GM12891 (cell line): ENCODE measurements at regions not wholly inside any gene's neighbourhood (a gene's known extent, or its start where the extent isn't known, plus 50 kb on each side); places are given as distances from the start of the nearest gene placed in this dataset.
"Not testable (repeated sequence)": the region's sequence is repeated elsewhere in the genome, so short reads cannot be mapped to it uniquely, and the experiment has no call there.

ENCODE experiments used
- DNase-seq: peaks from one replicate; pipeline ENCODE4 v3.0.0; 2011; ENCODE audit warnings: low spot score; ENCODE audit not compliant: insufficient read length
- FAIRE-seq: peaks from 2 replicates; lab custom pipeline; 2011; peaks lifted over from hg19 to GRCh38; lab: Jason Lieb, UNC
- PAX5 ChIP-seq: IDR thresholded peaks from 2 replicates; pipeline ENCODE4 v1.6.1; 2011; ENCODE audit warnings: low read length, moderate library complexity, mild to moderate bottlenecking; ENCODE audit not compliant: insufficient read depth, severe bottlenecking
- POLR2A ChIP-seq: IDR thresholded peaks from 2 replicates; pipeline ENCODE4 v1.6.1; 2011; ENCODE audit warnings: low read depth, low read length, control low read depth
- POLR2AphosphoS5 ChIP-seq: IDR thresholded peaks from 2 replicates; pipeline ENCODE4 v1.6.1; 2011; ENCODE audit warnings: low read depth, low read length, control low read depth
- POU2F2 ChIP-seq: IDR thresholded peaks from 2 replicates; pipeline ENCODE4 v1.6.1; 2011; ENCODE audit warnings: low read depth, mild to moderate bottlenecking, control low read depth, low read length, moderate library complexity
- SPI1 ChIP-seq: IDR thresholded peaks from 2 replicates; pipeline ENCODE4 v1.6.1; 2011; ENCODE audit warnings: low read depth, low read length, control low read depth
- TAF1 ChIP-seq: IDR thresholded peaks from 2 replicates; pipeline ENCODE4 v1.6.1; 2011; ENCODE audit warnings: low read depth, low read length, control low read depth

GRCh38 chr18:66300141-66300540, 303.7 kb downstream of the CDH19 start:
- TF ChIP-seq POLR2A: no peak
- TF ChIP-seq TAF1: no peak
- no peak for TF ChIP-seq POU2F2
- TF ChIP-seq PAX5: no peak
- TF ChIP-seq SPI1: no peak
- TF ChIP-seq POLR2AphosphoS5: no peak
- DNase-seq (no peak), FAIRE-seq (no peak)

- TF ChIP-seq TAF1 (no peak), PAX5 (no peak), POLR2A (no peak), POLR2AphosphoS5 (no peak), POU2F2 (no peak), SPI1 (no peak)
- DNase-seq (no peak), FAIRE-seq (no peak)
Measured at GRCh38 chr18:66280470-66280869, 323.4 kb downstream of the CDH19 start.

- DNase-seq (no peak), FAIRE-seq (no peak)
- no peak for TF ChIP-seq SPI1
- TF ChIP-seq POLR2A: no peak
- TF ChIP-seq PAX5: no peak
- TF ChIP-seq POLR2AphosphoS5: no peak
- TF ChIP-seq POU2F2: no peak
Measured at GRCh38 chr18:66271962-66272361, 331.9 kb downstream of the CDH19 start.

GRCh38 chr18:66264130-66264529, 339.8 kb downstream of the CDH19 start:
- no peak for DNase-seq
- no peak for FAIRE-seq
- TF ChIP-seq POLR2A (no peak), SPI1 (no peak), POU2F2 (no peak), TAF1 (no peak)

GRCh38 chr18:66254121-66254520, 349.8 kb downstream of the CDH19 start:
- DNase-seq: no peak
- no peak for FAIRE-seq
- TF ChIP-seq PAX5: no peak
- no peak for TF ChIP-seq SPI1
- TF ChIP-seq POLR2AphosphoS5: no peak
- no peak for TF ChIP-seq TAF1
- TF ChIP-seq POU2F2: no peak
- no peak for TF ChIP-seq POLR2A

- no peak for TF ChIP-seq TAF1
- no peak for TF ChIP-seq SPI1
- TF ChIP-seq POU2F2: no peak
- TF ChIP-seq PAX5: no peak
- no peak for TF ChIP-seq POLR2A
- no peak for TF ChIP-seq POLR2AphosphoS5
- DNase-seq (no peak), FAIRE-seq (no peak)
Measured at GRCh38 chr18:66252703-66253102, 351.2 kb downstream of the CDH19 start.

GRCh38 chr18:66235206-66235605, 368.7 kb downstream of the CDH19 start:
- no peak for TF ChIP-seq SPI1
- TF ChIP-seq PAX5: no peak
- TF ChIP-seq POU2F2: no peak
- TF ChIP-seq POLR2A: no peak
- TF ChIP-seq POLR2AphosphoS5: no peak
- TF ChIP-seq TAF1: no peak
- DNase-seq (no peak), FAIRE-seq (no peak)

- DNase-seq: no peak
- no peak for FAIRE-seq
- no peak for TF ChIP-seq TAF1
- TF ChIP-seq PAX5: no peak
- no peak for TF ChIP-seq POLR2AphosphoS5
- no peak for TF ChIP-seq POLR2A
Measured at GRCh38 chr18:66226782-66227181, 377.1 kb downstream of the CDH19 start.

GRCh38 chr18:66223317-66223716, 380.6 kb downstream of the CDH19 start:
- not testable (repeated sequence) for DNase-seq, FAIRE-seq

- TF ChIP-seq POLR2A (no peak), POLR2AphosphoS5 (no peak), TAF1 (no peak), PAX5 (no peak), SPI1 (no peak)
- no peak for FAIRE-seq
Measured at GRCh38 chr18:66222174-66222573, 381.7 kb downstream of the CDH19 start.

GRCh38 chr18:66219817-66220216, 384.1 kb downstream of the CDH19 start:
- no peak for TF ChIP-seq PAX5
- no peak for TF ChIP-seq POLR2AphosphoS5
- no peak for TF ChIP-seq POLR2A
- no peak for TF ChIP-seq POU2F2
- TF ChIP-seq SPI1: no peak
- FAIRE-seq (no peak), DNase-seq (no peak)

More at GRCh38 chr18:66222174-66222573, 381.7 kb downstream of the CDH19 start:
- no peak for DNase-seq
